Hematopoietic multipotent progenitor cell treated with erythropoietin and hydrocortisone succinate and interleukin-3 and kit ligand, for 8 days (in vitro differentiated cells): ENCODE measurements at regions not wholly inside any gene's neighbourhood (a gene's known extent, or its start where the extent isn't known, plus 50 kb on each side); places are given as distances from the start of the nearest gene placed in this dataset.
"Not testable (repeated sequence)": the region's sequence is repeated elsewhere in the genome, so short reads cannot be mapped to it uniquely, and the experiment has no call there.

Source experiments
- DNase-seq: peaks from one replicate; pipeline ENCODE4 v3.0.0-alpha.2; 2015

DNA sequence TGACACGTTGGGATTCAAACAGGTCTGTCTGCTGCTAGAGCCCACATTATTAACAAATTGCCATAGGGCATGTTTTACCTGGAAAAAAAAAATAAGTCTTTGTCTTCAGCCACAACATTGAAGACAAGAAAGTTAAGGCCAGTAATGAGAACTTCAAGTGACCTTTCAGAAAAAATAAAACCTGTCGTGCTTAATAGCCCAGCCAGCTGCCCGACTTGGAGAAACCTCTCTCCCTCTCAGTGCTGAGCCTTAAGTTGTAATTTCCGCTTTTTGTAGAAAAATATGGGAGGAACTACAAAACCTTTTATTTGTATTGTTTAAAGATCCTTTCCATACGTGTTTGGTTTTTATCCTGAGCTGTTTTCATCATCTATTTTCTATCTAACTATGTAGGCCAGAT lies 454.3 kb upstream of the SLITRK6 start:
- DNase-seq: not testable (repeated sequence)

GRCh38 chr13:86255820-86256219 lies 456.6 kb upstream of the SLITRK6 start:
- not testable (repeated sequence) for DNase-seq

GRCh38 chr13:86269511-86269910 lies 470.3 kb upstream of the SLITRK6 start:
- no peak for DNase-seq

DNA sequence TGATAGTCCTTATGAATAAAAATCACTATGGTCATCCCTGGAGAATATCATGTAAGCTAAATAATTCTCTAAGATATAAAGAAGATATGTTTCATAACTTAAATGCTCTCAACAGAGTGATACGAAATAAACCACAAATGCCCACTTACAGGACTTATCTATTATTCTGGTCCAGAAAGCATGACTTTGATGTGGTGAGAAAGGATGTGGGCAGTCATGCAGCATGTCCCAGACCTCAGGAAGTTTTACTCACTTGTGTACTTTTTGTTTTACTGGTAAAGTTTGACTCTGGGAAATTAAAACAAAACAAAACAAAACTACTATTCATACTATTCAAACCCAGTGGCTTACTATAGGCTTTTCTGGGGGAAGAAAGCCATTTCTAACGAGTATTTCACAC lies 483.2 kb upstream of the SLITRK6 start:
- no peak for DNase-seq

- no peak for DNase-seq
These were observed 483.8 kb upstream of the SLITRK6 start for GRCh38 chr13:86283031-86283430.

- DNase-seq: no peak
These were observed 499.5 kb upstream of the SLITRK6 start for GRCh38 chr13:86298725-86299124.

- no peak for DNase-seq
These were observed 499.9 kb upstream of the SLITRK6 start for GRCh38 chr13:86299128-86299527.

- no peak for DNase-seq
These were observed 510.7 kb upstream of the SLITRK6 start for GRCh38 chr13:86309881-86310280.

DNA sequence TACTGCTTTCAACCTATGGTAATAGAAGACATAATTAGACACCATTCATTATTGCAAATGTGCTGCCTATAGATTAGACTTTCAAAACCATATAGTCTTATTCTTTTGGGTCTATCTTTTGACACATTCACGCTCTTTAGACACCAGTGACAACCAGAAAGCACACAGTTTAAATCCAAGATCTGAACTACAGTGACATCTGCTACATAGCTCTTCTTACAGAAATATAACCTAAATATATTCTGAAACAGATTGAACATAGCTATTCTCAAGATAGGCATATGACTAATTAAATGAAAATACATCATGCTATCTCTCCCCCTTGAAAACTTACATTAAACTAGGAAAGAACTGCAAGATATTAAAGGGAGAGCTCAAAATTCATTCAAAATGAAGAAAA lies 514.2 kb upstream of the SLITRK6 start:
- no peak for DNase-seq

DNA sequence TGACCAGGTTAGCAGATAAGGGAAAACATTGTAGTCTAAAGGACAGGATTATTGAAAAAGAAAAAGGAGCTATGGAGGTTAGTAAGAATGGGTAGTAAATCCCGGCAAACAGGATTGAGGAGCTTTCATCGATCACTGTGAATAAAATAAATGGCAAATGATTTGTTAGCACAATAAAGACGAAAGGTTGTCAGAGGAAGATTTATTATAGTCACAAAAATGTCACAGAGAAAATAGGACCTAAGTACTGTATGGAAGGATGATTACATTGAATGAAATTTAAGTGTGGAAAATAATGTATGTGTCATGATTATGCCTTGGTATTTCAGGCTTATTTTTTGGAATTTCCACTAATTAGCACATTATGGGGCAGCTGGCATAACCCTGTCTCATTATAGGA lies 519.2 kb upstream of the SLITRK6 start:
- no peak for DNase-seq

DNA sequence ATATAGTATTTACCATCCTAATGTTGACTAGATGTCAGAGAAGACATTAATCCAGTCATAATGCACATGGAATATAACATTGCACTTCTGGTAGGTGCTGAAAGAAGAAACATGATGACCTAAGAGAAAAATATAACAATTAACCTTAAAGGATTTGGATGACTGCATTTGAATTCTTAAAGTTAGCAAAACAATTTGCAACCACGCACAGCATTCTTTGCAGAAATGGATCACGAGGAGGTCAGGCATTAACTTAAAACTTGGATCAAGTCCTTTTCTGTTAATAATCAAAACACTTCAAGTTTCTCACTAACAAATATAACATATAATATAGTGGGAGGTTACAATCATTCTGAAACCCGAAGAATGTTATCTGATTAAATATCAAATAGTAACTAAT lies 525.0 kb upstream of the SLITRK6 start:
- DNase-seq: no peak

DNA sequence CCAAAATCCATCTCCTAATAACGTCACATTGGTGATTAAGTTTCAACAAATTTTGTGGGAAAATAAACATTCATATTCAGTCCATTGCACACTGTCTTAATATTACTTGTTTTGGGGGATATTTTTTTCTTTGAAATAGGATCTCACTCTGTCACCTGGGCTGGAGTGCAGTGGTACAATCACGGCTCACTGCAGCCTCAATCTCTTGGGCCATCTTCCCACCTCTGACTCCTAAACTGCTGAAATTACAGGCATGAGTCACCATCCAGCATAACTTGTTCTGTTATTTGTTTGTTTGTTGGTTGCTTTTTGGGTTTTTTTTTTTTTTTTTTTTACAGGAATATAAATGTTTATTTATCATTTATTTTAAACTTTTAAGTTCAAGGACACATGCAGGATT lies 556.1 kb upstream of the SLITRK6 start:
- no peak for DNase-seq

GRCh38 chr13:86357106-86357505 lies 557.9 kb upstream of the SLITRK6 start:
- DNase-seq: no peak

GRCh38 chr13:86363749-86364148 lies 564.5 kb upstream of the SLITRK6 start:
- DNase-seq: not testable (repeated sequence)

DNA sequence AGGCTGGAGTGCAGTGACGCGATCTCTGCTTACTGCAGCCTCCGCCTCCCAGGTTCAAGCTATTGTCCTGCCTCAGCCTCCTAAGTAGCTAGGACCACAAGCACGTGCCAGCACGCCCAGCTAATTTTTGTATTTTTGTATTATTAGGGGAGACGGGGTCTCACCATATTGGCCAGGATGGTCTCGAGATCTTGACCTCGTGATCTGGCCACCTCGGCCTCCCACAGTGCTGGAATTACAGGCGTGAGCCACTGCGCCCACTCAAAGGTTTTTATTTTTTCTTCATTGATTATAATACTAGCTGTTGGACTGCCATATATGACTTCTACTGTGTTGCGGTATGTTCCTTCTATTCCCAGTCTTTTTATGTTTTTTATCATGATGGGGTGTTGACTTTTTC lies 569.7 kb upstream of the SLITRK6 start:
- DNase-seq: no peak

DNA sequence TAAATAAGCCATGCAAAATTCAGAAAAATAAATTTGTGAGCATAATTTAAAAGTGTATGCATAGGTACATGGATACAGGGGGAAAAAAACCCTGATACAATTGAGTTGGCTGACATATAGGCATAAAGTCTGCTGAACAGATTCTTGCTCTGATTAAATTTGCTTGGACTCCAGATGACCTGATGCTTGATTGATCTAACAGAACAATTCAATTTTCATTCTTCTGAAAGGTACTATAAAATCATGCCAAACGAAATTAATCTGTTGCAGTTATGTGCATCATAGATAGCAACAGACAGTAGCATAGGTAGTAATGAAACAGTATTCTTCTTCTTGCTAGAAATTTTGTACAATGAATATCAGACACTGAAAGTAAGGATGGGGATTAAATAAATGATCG lies 578.2 kb upstream of the SLITRK6 start:
- no peak for DNase-seq

DNA sequence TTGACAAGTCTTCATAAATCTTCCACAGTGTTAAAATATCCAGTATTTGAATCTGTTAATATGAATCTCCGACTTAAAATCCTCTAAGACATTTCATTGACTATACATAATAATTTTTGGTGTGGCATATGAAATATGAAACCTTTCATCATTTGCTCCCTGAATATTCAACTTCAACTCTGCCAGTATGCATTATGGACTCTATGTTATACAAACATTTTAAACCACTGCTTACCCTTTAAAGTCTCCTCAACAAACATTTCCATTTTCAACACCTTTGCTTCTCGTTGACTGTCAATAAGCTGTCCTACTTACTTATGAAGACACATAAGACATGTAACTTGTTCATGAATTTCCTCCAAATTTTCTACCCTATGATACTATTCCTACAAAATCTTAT lies 579.4 kb upstream of the SLITRK6 start:
- no peak for DNase-seq

GRCh38 chr13:86383151-86383550 lies 583.9 kb upstream of the SLITRK6 start:
- no peak for DNase-seq

- DNase-seq: no peak
These were observed 584.3 kb upstream of the SLITRK6 start for GRCh38 chr13:86383561-86383960.

DNA sequence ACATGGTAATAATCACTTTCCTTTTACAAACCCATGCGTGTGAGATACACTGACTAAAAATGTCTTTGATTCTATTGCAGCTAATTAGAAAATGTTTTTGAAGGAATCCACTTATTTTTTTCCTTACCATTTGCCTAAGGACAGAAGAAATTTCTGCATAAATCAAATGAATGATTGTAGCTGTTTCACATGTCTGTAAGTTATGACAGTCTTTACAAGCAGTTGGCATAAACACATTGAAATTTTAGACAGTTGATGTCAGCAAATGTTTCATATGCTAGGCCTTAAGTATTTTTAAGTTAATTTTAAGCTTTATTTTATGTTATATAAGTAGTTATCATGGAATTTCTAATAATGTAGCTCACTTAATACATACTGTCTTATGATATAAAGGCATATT lies 598.4 kb upstream of the SLITRK6 start:
- DNase-seq: no peak

DNA sequence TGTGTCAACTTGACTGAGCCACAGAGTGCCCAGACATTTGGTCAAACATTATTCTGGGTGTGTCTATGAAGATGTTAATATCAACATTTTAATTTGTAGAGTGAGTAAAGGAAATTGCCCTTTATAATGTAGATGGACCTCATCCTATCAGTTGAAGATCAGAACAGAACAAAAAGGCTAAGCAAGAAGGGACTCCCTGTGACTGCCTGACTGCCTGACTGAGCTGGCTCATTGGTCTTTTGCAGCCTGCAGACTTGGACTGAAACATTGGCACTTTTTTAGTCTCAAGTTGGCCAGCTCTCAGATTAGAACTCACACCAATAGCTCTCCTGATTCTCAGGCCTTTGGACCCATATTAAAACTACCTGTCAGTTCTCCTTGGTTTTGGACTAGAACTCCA lies 600.4 kb upstream of the SLITRK6 start:
- no peak for DNase-seq

GRCh38 chr13:86402500-86402899 lies 603.3 kb upstream of the SLITRK6 start:
- no peak for DNase-seq

DNA sequence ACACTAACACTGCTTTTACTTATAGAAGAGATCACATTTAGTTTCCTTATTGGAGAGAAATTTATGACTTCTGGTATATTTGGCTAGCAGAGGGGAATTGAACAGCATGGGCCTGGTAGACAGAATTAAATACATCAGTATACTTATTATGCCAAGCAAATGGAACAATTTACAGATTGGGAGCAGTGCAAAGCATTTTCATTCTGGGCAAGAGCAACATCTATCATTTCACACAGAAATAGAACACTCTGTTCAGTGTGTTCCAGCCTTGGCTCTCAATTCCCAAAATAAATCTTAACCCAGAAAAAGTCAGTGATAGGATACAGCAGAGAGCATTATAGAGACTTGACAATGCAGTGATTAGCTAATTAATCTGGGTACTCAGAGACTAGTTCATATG lies 604.0 kb upstream of the SLITRK6 start:
- no peak for DNase-seq

GRCh38 chr13:86409466-86410241 lies 610.4 kb upstream of the SLITRK6 start:
- no peak for DNase-seq

- DNase-seq: no peak
These were observed 626.1 kb upstream of the SLITRK6 start for GRCh38 chr13:86425170-86425815.
